OCI-LY7 (cell line): ENCODE measurements at regions not wholly inside any gene's neighbourhood (a gene's known extent, or its start where the extent isn't known, plus 50 kb on each side); places are given as distances from the start of the nearest gene placed in this dataset.

ENCODE experiments used
- BruUV-seq: library from RNA; stranded (reverse); fragments of 400-500 nt; replicated peaks from 2 replicates; lab custom pipeline; 2021; lab: Mats Ljungman, UMichigan
- CTCF ChIA-PET: fragments of 300-600 bp; sonication (Branson Sonifier 250); formaldehyde crosslinking; loops from one replicate; lab custom pipeline; 2022; ENCODE audit warnings: antibody characterized with exemption; ENCODE audit not compliant: unreplicated experiment; lab: Charles Lee
- POLR2A ChIA-PET: fragments of 300-600 bp; sonication (Branson Sonifier 250); formaldehyde crosslinking; loops from one replicate; lab custom pipeline; 2022; ENCODE audit warnings: antibody characterized with exemption; lab: Charles Lee
- DNase-seq: peaks from one replicate; pipeline ENCODE4 v3.0.0-alpha.2; 2015; ENCODE audit warnings: low spot score
- H2AFZ ChIP-seq: fragments of 200-600 bp; sonication (generic), shearing (Covaris generic); 2 replicates; pipeline ENCODE4 v1.6.1; 2014; ENCODE audit warnings: mild to moderate bottlenecking, antibody characterized with exemption, low read length, moderate library complexity
- H3K27ac ChIP-seq: fragments of 200-600 bp; sonication (generic); 2 replicates; pipeline ENCODE4 v1.5.1; 2014; ENCODE audit warnings: mixed run types, low read depth, mild to moderate bottlenecking, moderate library complexity, low read length, inconsistent platforms; ENCODE audit not compliant: poor library complexity, severe bottlenecking
- H3K36me3 ChIP-seq: fragments of 200-600 bp; sonication (generic); 2 replicates; pipeline ENCODE4 v1.6.1; 2014; ENCODE audit warnings: mild to moderate bottlenecking, antibody characterized with exemption, low read length, moderate library complexity, mixed read lengths; ENCODE audit not compliant: insufficient read depth
- H3K4me1 ChIP-seq: fragments of 200-600 bp; sonication (generic); 2 replicates; pipeline ENCODE4 v1.5.1; 2014; ENCODE audit warnings: mild to moderate bottlenecking, low read length; ENCODE audit not compliant: insufficient read depth, poor library complexity, severe bottlenecking
- H3K4me2 ChIP-seq: fragments of 200-600 bp; sonication (generic); 2 replicates; pipeline ENCODE4 v1.6.1; 2014; ENCODE audit warnings: mild to moderate bottlenecking, low read length
- H3K4me3 ChIP-seq: fragments of 200-600 bp; sonication (generic); 2 replicates; pipeline ENCODE4 v1.5.1; 2014; ENCODE audit warnings: mild to moderate bottlenecking, low read depth, low read length; ENCODE audit not compliant: poor library complexity, severe bottlenecking
- H3K79me2 ChIP-seq: fragments of 200-600 bp; sonication (generic); 2 replicates; pipeline ENCODE4 v1.6.1; 2016; ENCODE audit warnings: low read depth, mild to moderate bottlenecking, low read length, moderate library complexity, mixed read lengths; ENCODE audit not compliant: insufficient read depth
- H3K9me2 ChIP-seq: fragments of 200-600 bp; sonication (generic); 2 replicates; pipeline ENCODE4 v1.6.1; 2016; ENCODE audit warnings: mild to moderate bottlenecking, low read length, mixed read lengths; ENCODE audit not compliant: insufficient read depth
- H3K9me3 ChIP-seq: fragments of 200-600 bp; sonication (generic); 2 replicates; pipeline ENCODE4 v1.6.1; 2014; ENCODE audit warnings: mild to moderate bottlenecking, mixed run types, low read length, mixed read lengths
- H4K20me1 ChIP-seq: fragments of 200-600 bp; sonication (generic); 2 replicates; pipeline ENCODE4 v1.6.1; 2014; ENCODE audit warnings: mild to moderate bottlenecking, antibody characterized with exemption, low read length, moderate library complexity, mixed read lengths; ENCODE audit not compliant: insufficient read depth
- EZH2phosphoT487 ChIP-seq: fragments of 200-600 bp; sonication (generic); IDR thresholded peaks from 2 replicates; pipeline ENCODE4 v1.6.1; 2018; ENCODE audit warnings: low read depth, borderline replicate concordance, mild to moderate bottlenecking, mixed run types, antibody characterized with exemption, low read length, moderate library complexity, mixed read lengths
- intact Hi-C: fragments of 100-400 bp; cut with micrococcal nuclease; formaldehyde crosslinking; loops from one replicate; pipeline ENCODE4 v1.10.0; 2022; ENCODE audit not compliant: unreplicated experiment
- TF ChIP-seq, protein P1 (sequence below): fragments of 200-600 bp; sonication (generic); conservative IDR thresholded peaks from 2 replicates; pipeline ENCODE4 v1.5.1; 2014; ENCODE audit warnings: mild to moderate bottlenecking, antibody characterized with exemption, low read length, moderate library complexity, mixed read lengths

DNA sequence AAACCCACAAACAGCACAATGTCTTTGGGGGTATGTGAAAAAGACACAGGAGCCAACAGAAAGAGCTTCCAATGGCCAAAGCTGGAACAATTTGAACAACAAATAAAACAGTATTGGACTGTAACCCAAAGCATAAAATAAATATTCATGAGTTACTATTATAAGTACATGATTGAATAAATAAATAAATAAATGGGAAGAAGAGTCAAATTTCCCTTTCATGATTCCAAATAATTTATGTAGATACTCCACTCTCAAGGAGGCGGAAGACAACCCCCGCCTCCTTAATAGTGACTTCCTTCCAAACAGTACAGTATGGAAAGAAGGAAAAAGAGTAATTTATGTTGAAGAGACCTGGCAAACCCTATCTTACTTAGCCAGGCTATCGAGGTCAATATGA is 124.4 kb upstream of the P2RY1 start:
- no peaks in the 10 kb centered on the region for H3K4me1 ChIP-seq
- H3K9me2 ChIP-seq, result no peaks in the 10 kb centered on the region
- BruUV-seq, result no TSS peak
- H3K4me3 ChIP-seq, result no peak overlapping the region
- H2AFZ ChIP-seq, result no peak overlapping the region
- no peaks in the 10 kb centered on the region for H4K20me1 ChIP-seq
- H3K27ac ChIP-seq, result no peak overlapping the region
- POLR2A ChIA-PET, result interaction anchor here (0.6 kb wide), 1 partner anchor 43 kb away, joined by 3 read pairs; no protein-coding TSS in a partner anchor
- no peak for TF ChIP-seq EZH2phosphoT487
- TF ChIP-seq, protein P1, sequence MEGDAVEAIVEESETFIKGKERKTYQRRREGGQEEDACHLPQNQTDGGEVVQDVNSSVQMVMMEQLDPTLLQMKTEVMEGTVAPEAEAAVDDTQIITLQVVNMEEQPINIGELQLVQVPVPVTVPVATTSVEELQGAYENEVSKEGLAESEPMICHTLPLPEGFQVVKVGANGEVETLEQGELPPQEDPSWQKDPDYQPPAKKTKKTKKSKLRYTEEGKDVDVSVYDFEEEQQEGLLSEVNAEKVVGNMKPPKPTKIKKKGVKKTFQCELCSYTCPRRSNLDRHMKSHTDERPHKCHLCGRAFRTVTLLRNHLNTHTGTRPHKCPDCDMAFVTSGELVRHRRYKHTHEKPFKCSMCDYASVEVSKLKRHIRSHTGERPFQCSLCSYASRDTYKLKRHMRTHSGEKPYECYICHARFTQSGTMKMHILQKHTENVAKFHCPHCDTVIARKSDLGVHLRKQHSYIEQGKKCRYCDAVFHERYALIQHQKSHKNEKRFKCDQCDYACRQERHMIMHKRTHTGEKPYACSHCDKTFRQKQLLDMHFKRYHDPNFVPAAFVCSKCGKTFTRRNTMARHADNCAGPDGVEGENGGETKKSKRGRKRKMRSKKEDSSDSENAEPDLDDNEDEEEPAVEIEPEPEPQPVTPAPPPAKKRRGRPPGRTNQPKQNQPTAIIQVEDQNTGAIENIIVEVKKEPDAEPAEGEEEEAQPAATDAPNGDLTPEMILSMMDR, result no peak
- H3K79me2 ChIP-seq, result no peaks in the 10 kb centered on the region
- no peak for DNase-seq
- intact Hi-C loops, result no loop called here
- H3K9me3 ChIP-seq, result no peaks in the 10 kb centered on the region
- CTCF ChIA-PET, result no interaction called here
- H3K4me2 ChIP-seq, result no peak overlapping the region
- no peaks in the 10 kb centered on the region for H3K36me3 ChIP-seq

DNA sequence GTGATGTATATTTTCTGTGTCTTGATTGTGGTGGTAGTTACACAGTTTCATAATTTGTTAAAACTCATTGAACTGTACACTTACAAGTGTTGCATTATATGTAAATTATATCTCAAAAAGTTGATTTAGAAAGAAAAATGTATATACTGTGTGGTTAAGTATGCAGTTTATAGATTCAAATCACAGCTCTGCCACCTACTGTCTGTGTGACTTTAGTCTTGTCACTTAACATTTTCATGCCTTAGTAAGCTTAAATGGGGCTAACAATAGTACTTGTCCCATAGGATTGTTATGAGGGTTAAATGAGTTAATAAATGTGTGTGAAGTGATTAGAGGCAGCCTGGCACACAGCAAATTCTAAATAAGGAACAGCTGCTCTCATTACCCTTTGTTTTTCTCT is 120.9 kb upstream of the P2RY1 start:
- H3K4me1 ChIP-seq, result no peaks in the 10 kb centered on the region
- no peaks in the 10 kb centered on the region for H3K36me3 ChIP-seq
- no peak for TF ChIP-seq EZH2phosphoT487
- TF ChIP-seq, protein P1, result peak; percentile 26; the same call in 1 of the 2 replicates
- no peak overlapping the region for H2AFZ ChIP-seq
- CTCF ChIA-PET, result no interaction called here
- H3K9me2 ChIP-seq, result no peaks in the 10 kb centered on the region
- H3K27ac ChIP-seq, result no peak overlapping the region
- H4K20me1 ChIP-seq, result no peaks in the 10 kb centered on the region
- no TSS peak for BruUV-seq
- no peaks in the 10 kb centered on the region for H3K9me3 ChIP-seq
- POLR2A ChIA-PET, result no interaction called here
- H3K4me2 ChIP-seq, result no peak overlapping the region
- H3K4me3 ChIP-seq, result no peak overlapping the region
- no peaks in the 10 kb centered on the region for H3K79me2 ChIP-seq
- intact Hi-C loops, result no loop called here
- no peak for DNase-seq

DNA sequence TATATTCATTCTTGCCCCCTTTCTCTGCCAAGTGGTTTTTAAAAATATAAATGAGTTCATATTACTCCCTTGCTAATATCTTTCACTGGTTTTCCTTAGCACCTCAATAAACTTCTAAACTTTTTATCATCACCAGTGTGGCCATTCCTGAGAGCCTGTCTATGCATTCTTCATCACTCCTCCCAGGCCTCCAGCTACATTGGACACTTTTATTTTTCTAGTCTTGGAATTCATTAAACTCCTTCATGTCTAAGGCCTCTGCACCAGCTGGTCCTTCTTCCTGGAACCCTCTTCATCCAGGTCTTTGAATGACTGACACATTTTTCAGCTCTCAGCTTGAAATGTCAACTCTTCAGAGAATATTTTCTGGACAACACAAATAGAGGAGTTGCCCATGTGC is 120.4 kb upstream of the P2RY1 start:
- POLR2A ChIA-PET, result no interaction called here
- Histone ChIP-seq H3K4me1 (no peaks in the 10 kb centered on the region), H3K79me2 (no peaks in the 10 kb centered on the region), H3K4me2 (no peak overlapping the region), H2AFZ (no peak overlapping the region), H3K9me3 (no peaks in the 10 kb centered on the region), H3K9me2 (no peaks in the 10 kb centered on the region), H4K20me1 (no peaks in the 10 kb centered on the region), H3K36me3 (no peaks in the 10 kb centered on the region), H3K4me3 (no peak overlapping the region), H3K27ac (no peak overlapping the region)
- DNase-seq, result no peak
- CTCF ChIA-PET, result no interaction called here
- no TSS peak for BruUV-seq
- TF ChIP-seq, protein P1, result no peak
- TF ChIP-seq EZH2phosphoT487, result no peak
- intact Hi-C loops, result no loop called here
